ENCODE measurements at regions not wholly inside any gene's neighbourhood (a gene's known extent, or its start where the extent isn't known, plus 50 kb on each side); places are given as distances from the start of the nearest gene placed in this dataset.

GRCh38 chr4:124785645-124786044 lies 73.1 kb upstream of the ANKRD50 start:
- H3K4me3 ChIP-seq: no peak overlapping the region
- no peak for DNase-seq
- 36 to 65% methylated on average over 1 of the region's 1 CpG for WGBS, 2 donors
- no peaks in the 10 kb centered on the region for H3K36me3 ChIP-seq
- intact Hi-C loops (cut with DNase I): no loop called here
- H3K27me3 ChIP-seq: no peaks in the 10 kb centered on the region
- no peak overlapping the region for H3K27ac ChIP-seq
- TF ChIP-seq CTCF (IDR thresholded peaks at IDR 0.05) (peak in 1 of 6 experiments; percentile 15), POLR2A (IDR thresholded peaks at IDR 0.05) (no peak)
- H3K9me3 ChIP-seq: no peaks in the 10 kb centered on the region
- no peaks in the 10 kb centered on the region for H3K4me1 ChIP-seq

GRCh38 chr4:124783847-124784246 lies 71.3 kb upstream of the ANKRD50 start:
- Histone ChIP-seq H3K36me3 (no peaks in the 10 kb centered on the region), H3K27ac (no peak overlapping the region), H3K4me3 (no peak overlapping the region), H3K27me3 (no peaks in the 10 kb centered on the region), H3K4me1 (no peaks in the 10 kb centered on the region), H3K9me3 (no peaks in the 10 kb centered on the region)
- DNase-seq: no peak
- no peak for TF ChIP-seq CTCF (IDR thresholded peaks at IDR 0.05)
- TF ChIP-seq POLR2A (IDR thresholded peaks at IDR 0.05): no peak
- intact Hi-C loops (cut with DNase I): no loop called here

- Histone ChIP-seq H3K9me3 (no peaks in the 10 kb centered on the region), H3K4me1 (no peaks in the 10 kb centered on the region), H3K4me3 (no peak overlapping the region), H3K27me3 (no peaks in the 10 kb centered on the region), H3K27ac (no peak overlapping the region), H3K36me3 (no peaks in the 10 kb centered on the region)
- DNase-seq: no peak
- 60 to 67% methylated on average over 1 of the region's 1 CpG for WGBS, 2 donors
- TF ChIP-seq POLR2A (IDR thresholded peaks at IDR 0.05) (no peak), CTCF (IDR thresholded peaks at IDR 0.05) (no peak)
- intact Hi-C loops (cut with DNase I): no loop called here
These were observed 64.5 kb upstream of the ANKRD50 start for GRCh38 chr4:124777007-124777406.

- TF ChIP-seq POLR2A (IDR thresholded peaks at IDR 0.05) (no peak), CTCF (IDR thresholded peaks at IDR 0.05) (no peak)
- no peak overlapping the region for H3K27ac ChIP-seq
- intact Hi-C loops (cut with DNase I): no loop called here
- no peaks in the 10 kb centered on the region for H3K9me3 ChIP-seq
- H3K36me3 ChIP-seq: no peaks in the 10 kb centered on the region
- H3K27me3 ChIP-seq: no peaks in the 10 kb centered on the region
- no peaks in the 10 kb centered on the region for H3K4me1 ChIP-seq
- no peak for DNase-seq
- 81 to 87% methylated on average over 2 of the region's 2 CpGs for WGBS, 2 donors
- H3K4me3 ChIP-seq: no peak overlapping the region
These were observed 56.2 kb upstream of the ANKRD50 start for GRCh38 chr4:124768596-124769365.

GRCh38 chr4:124762956-124763355 lies 50.4 kb upstream of the ANKRD50 start:
- Histone ChIP-seq H3K36me3 (no peaks in the 10 kb centered on the region), H3K4me3 (no peak overlapping the region), H3K4me1 (no peaks in the 10 kb centered on the region), H3K27me3 (no peaks in the 10 kb centered on the region), H3K9me3 (no peaks in the 10 kb centered on the region), H3K27ac (no peak overlapping the region)
- no peak for TF ChIP-seq CTCF (IDR thresholded peaks at IDR 0.05)
- no peak for TF ChIP-seq POLR2A (IDR thresholded peaks at IDR 0.05)
- 57 to 63% methylated on average over 1 of the region's 1 CpG for WGBS, 2 donors
- DNase-seq: no peak
- intact Hi-C loops (cut with DNase I): no loop called here

Data from esophagus squamous epithelium (tissue), 5 donors.